Transverse colon (tissue), 4 donors: ENCODE measurements at regions not wholly inside any gene's neighbourhood (a gene's known extent, or its start where the extent isn't known, plus 50 kb on each side); places are given as distances from the start of the nearest gene placed in this dataset.

Experiments
- DNase-seq: peaks from one replicate; pipeline ENCODE4 v3.0.0-alpha.2; 2019
- H3K27ac ChIP-seq, 4 donors: fragments of 200-600 bp; sonication (generic); 2 replicates each; pipeline ENCODE4 v1.5.1; 2016 to 2018; ENCODE audit warnings: inconsistent platforms in 4 of 4
- H3K27me3 ChIP-seq: fragments of 200-600 bp; sonication (generic); 2 replicates; pipeline ENCODE4 v1.5.1; 2017; ENCODE audit warnings: inconsistent platforms
- H3K36me3 ChIP-seq, 4 donors: fragments of 200-600 bp; sonication (generic); 2 replicates each; pipeline ENCODE4 v1.5.1; 2017 to 2019; ENCODE audit warnings: inconsistent platforms in 4 of 4
- H3K4me1 ChIP-seq, 4 donors: fragments of 200-600 bp; sonication (generic); 2 replicates each; pipeline ENCODE4 v1.5.1; 2017 to 2020; ENCODE audit warnings: inconsistent platforms in 4 of 4
- H3K4me3 ChIP-seq, 4 donors: fragments of 200-600 bp; sonication (generic); 1 replicate in 1 of 4; 2 replicates in 3 of 4; pipeline versions ENCODE4 v1.5.1 to v1.6.1; 2017 to 2019; ENCODE audit warnings: inconsistent platforms in 4 of 4
- H3K9me3 ChIP-seq, 2 donors: fragments of 200-600 bp; sonication (generic); 2 replicates each; pipeline ENCODE4 v1.5.1; 2017 to 2019; ENCODE audit warnings: inconsistent platforms in 2 of 2
- CTCF ChIP-seq, 5 experiments: fragments of 200-600 bp in 3 of 5; fragments of 450-650 bp in 2 of 5; sonication (generic) in 3 of 5; IDR thresholded peaks; 1 replicate in 2 of 5; 2 replicates in 3 of 5; pipeline ENCODE4 v1.5.1; 2016 to 2017; ENCODE audit warnings: antibody characterized with exemption in 5 of 5, inconsistent platforms in 3 of 5, mild to moderate bottlenecking in 2 of 5, moderate library complexity in 1 of 5
- EP300 ChIP-seq: sonication (generic); formaldehyde crosslinking; IDR thresholded peaks from one replicate; pipeline ENCODE4 v1.6.1; 2017; ENCODE audit warnings: antibody characterized with exemption, low read depth
- POLR2A ChIP-seq: fragments of 450-650 bp; IDR thresholded peaks from one replicate; pipeline ENCODE4 v1.6.1; 2016; ENCODE audit warnings: antibody characterized with exemption, mild to moderate bottlenecking, moderate library complexity
- POLR2AphosphoS5 ChIP-seq, 3 donors: sonication (generic); formaldehyde crosslinking; IDR thresholded peaks; one replicate each; pipeline ENCODE4 v1.6.1; 2016; ENCODE audit warnings: antibody characterized with exemption in 3 of 3
- WGBS, 2 donors: methylation state at CpG; one replicate each; pipeline ENCODE4 v1.1.5; 2018; ENCODE audit warnings: low coverage in 1 of 2; 5-methylcytosine and 5-hydroxymethylcytosine counted together
- in situ Hi-C, 4 donors: fragments of 200-750 bp; cut with MboI; loops; one replicate each; pipeline versions ENCODE4 v1.15.0 to v1.15.1; 2017; ENCODE audit warnings: low sequenced_read_pairs in 3 of 4, low pct_ligation_motif_present in 1 of 4, low pct_unique_long_range_greater_than_20kb in 1 of 4
- intact Hi-C: fragments of 100-400 bp; cut with DNase I; formaldehyde crosslinking; loops from one replicate; pipeline ENCODE4 v1.15.1; 2023; ENCODE audit warnings: low total_unique reads

- in situ Hi-C loops (no loop called here), intact Hi-C loops (no loop called here)
- no peak overlapping the region for H3K4me3 ChIP-seq
- H3K9me3 ChIP-seq = no peaks in the 10 kb centered on the region
- TF ChIP-seq POLR2AphosphoS5 (IDR thresholded peaks at IDR 0.05) (no peak), POLR2A (no peak), CTCF (IDR thresholded peaks at IDR 0.05) (no peak), EP300 (no peak)
- peaks cover 3 to 13% (median 6%) of the 10 kb centered on the region in 4 donors for H3K4me1 ChIP-seq
- 42 to 100% methylated on average over 1 of the region's 1 CpG for WGBS, 2 donors
- no peak for DNase-seq
- no peaks in the 10 kb centered on the region for H3K27me3 ChIP-seq
- no peaks in the 10 kb centered on the region for H3K36me3 ChIP-seq
- H3K27ac ChIP-seq = no peak overlapping the region
These were observed 90.4 kb upstream of the ATF7IP start for GRCh38 chr12:14275111-14275510.

GRCh38 chr12:14275886-14276285 lies 89.6 kb upstream of the ATF7IP start:
- Histone ChIP-seq H3K27me3 (no peaks in the 10 kb centered on the region), H3K9me3 (no peaks in the 10 kb centered on the region), H3K27ac (no peak overlapping the region), H3K4me3 (no peak overlapping the region), H3K4me1 (peaks cover 3 to 13% (median 6%) of the 10 kb centered on the region in 4 donors), H3K36me3 (no peaks in the 10 kb centered on the region)
- intact Hi-C loops = no loop called here
- in situ Hi-C loops = no loop called here
- TF ChIP-seq POLR2A (no peak), POLR2AphosphoS5 (IDR thresholded peaks at IDR 0.05) (no peak), EP300 (no peak), CTCF (IDR thresholded peaks at IDR 0.05) (no peak)
- DNase-seq = no peak
- WGBS, 2 donors = 69 to 78% methylated on average over 1 of the region's 1 CpG

DNA sequence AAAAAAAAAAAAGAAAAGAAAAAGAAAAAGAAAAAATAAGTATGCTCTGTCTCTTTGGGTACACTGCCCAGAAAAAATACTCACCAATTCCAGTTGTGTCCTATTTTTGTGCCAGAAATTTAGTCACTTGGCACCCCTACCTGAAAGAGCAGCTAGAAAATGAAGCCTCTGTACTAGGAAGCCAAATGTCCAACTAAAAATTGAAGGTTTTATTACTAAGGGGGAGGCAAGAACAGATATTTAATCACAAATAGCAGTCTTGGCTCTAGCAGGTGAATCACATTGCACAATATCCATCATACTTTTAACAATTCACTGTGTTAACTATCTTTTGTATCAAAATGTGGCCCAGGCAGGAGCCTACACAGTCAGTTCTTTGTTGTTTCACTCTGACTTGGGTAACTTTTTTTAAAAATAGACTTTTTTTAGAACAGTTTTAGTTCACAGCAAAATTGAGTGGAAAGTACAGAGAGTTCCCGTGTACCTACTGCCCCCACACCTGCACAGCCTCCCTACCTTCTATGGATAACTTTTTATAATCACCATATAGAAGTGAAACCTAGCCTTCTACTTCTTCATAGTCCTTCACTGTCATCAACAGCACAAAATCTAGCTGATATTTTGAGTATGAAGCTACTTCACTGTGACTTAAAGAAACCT lies 87.1 kb upstream of the ATF7IP start:
- in situ Hi-C loops (no loop called here), intact Hi-C loops (no loop called here)
- H3K27me3 ChIP-seq = no peaks in the 10 kb centered on the region
- H3K9me3 ChIP-seq = no peaks in the 10 kb centered on the region
- H3K4me1 ChIP-seq = peaks cover 0 to 4% (median 2%) of the 10 kb centered on the region in 4 donors
- no peak overlapping the region for H3K4me3 ChIP-seq
- no peak overlapping the region for H3K27ac ChIP-seq
- TF ChIP-seq EP300 = no peak
- TF ChIP-seq POLR2A = no peak
- TF ChIP-seq POLR2AphosphoS5 (IDR thresholded peaks at IDR 0.05) = no peak
- no peak for TF ChIP-seq CTCF (IDR thresholded peaks at IDR 0.05)
- 67 to 100% methylated on average over 1 of the region's 1 CpG for WGBS, 2 donors
- no peak for DNase-seq
- H3K36me3 ChIP-seq = no peaks in the 10 kb centered on the region

- WGBS, 2 donors = 83 to 86% methylated on average over 3 to 6 of the region's 6 CpGs
- H3K4me1 ChIP-seq = no peaks in the 10 kb centered on the region
- no peak for DNase-seq
- H3K4me3 ChIP-seq = no peak overlapping the region
- TF ChIP-seq POLR2AphosphoS5 (IDR thresholded peaks at IDR 0.05) (no peak), EP300 (no peak), CTCF (IDR thresholded peaks at IDR 0.05) (no peak), POLR2A (no peak)
- H3K9me3 ChIP-seq = no peaks in the 10 kb centered on the region
- intact Hi-C loops = no loop called here
- in situ Hi-C loops = no loop called here
- H3K27me3 ChIP-seq = no peaks in the 10 kb centered on the region
- H3K36me3 ChIP-seq = no peaks in the 10 kb centered on the region
- H3K27ac ChIP-seq = no peak overlapping the region
These were observed 85.6 kb upstream of the ATF7IP start for GRCh38 chr12:14279845-14280244.
